IMR-90 (cell line): ENCODE measurements at regions not wholly inside any gene's neighbourhood (a gene's known extent, or its start where the extent isn't known, plus 50 kb on each side); places are given as distances from the start of the nearest gene placed in this dataset.
"Not testable (repeated sequence)": the region's sequence is repeated elsewhere in the genome, so short reads cannot be mapped to it uniquely, and the experiment has no call there.

Source experiments
- ATAC-seq: fragments of 200-7000 bp; cut with Tn5 transposase; 2 replicates; pipeline ENCODE4 v1.9.1; 2020; ENCODE audit warnings: low read depth, mild to moderate bottlenecking, moderate library complexity
- BruUV-seq: library from RNA; stranded (reverse); fragments of 400-500 nt; replicated peaks from 2 replicates; lab custom pipeline; 2021; lab: Mats Ljungman, UMichigan
- CTCF ChIA-PET: fragments of 300-600 bp; formaldehyde crosslinking; extraction: SDS; loops from one replicate; lab custom pipeline; 2021; ENCODE audit warnings: antibody characterized with exemption; lab: Yijun Ruan, JAX
- POLR2A ChIA-PET: fragments of 300-600 bp; sonication (Branson Sonifier 250); formaldehyde crosslinking; loops from one replicate; lab custom pipeline; 2022; ENCODE audit warnings: antibody characterized with exemption; ENCODE audit not compliant: unreplicated experiment; lab: Charles Lee
- DNase-seq: peaks from one replicate; pipeline ENCODE4 v3.0.0; 2013
- H2AFZ ChIP-seq: replicated peaks from 2 replicates; pipeline ENCODE3; 2013; ENCODE audit warnings: low read length, mild to moderate bottlenecking; ENCODE audit not compliant: poor library complexity
- H2AK5ac ChIP-seq: 2 replicates; pipeline ENCODE4 v1.6.1; 2013; ENCODE audit warnings: low read depth, low read length, inconsistent platforms
- H2AK9ac ChIP-seq: replicated peaks from 2 replicates; pipeline ENCODE3; 2013; ENCODE audit warnings: mild to moderate bottlenecking, low read depth, low read length, moderate library complexity; ENCODE audit not compliant: poor library complexity
- H2BK120ac ChIP-seq: 2 replicates; pipeline ENCODE4 v1.6.1; 2013; ENCODE audit warnings: low read depth, low read length, inconsistent platforms
- H2BK15ac ChIP-seq: 3 replicates; pipeline ENCODE4 v1.6.1; 2013; ENCODE audit warnings: low read depth, low read length, inconsistent platforms
- H2BK20ac ChIP-seq: 2 replicates; pipeline ENCODE4 v1.6.1; 2013; ENCODE audit warnings: low read depth, mild to moderate bottlenecking, inconsistent platforms, low read length, moderate library complexity
- H2BK5ac ChIP-seq: 2 replicates; pipeline ENCODE4 v1.6.1; 2013; ENCODE audit warnings: mild to moderate bottlenecking, low read depth, low read length, inconsistent platforms; ENCODE audit not compliant: poor library complexity, severe bottlenecking
- H3K14ac ChIP-seq: replicated peaks from 2 replicates; pipeline ENCODE4 v1.6.1; 2013; ENCODE audit warnings: low read depth, low read length, inconsistent platforms
- H3K18ac ChIP-seq: 2 replicates; pipeline ENCODE4 v1.6.1; 2013; ENCODE audit warnings: low read depth, low read length, control low read depth
- H3K23ac ChIP-seq: 2 replicates; pipeline ENCODE4 v1.6.1; 2013; ENCODE audit warnings: low read depth, low read length, inconsistent platforms
- H3K27ac ChIP-seq: 2 replicates; pipeline ENCODE4 v1.5.1; 2013; ENCODE audit warnings: mild to moderate bottlenecking, control low read depth, low read length; ENCODE audit not compliant: insufficient read depth
- H3K27me3 ChIP-seq: 2 replicates; pipeline ENCODE4 v1.6.1; 2013; ENCODE audit warnings: low read length; ENCODE audit not compliant: control insufficient read depth, insufficient read depth
- H3K36me3 ChIP-seq: 2 replicates; pipeline ENCODE4 v1.6.1; 2013; ENCODE audit warnings: low read length, mixed read lengths; ENCODE audit not compliant: control insufficient read depth, insufficient read depth
- H3K4ac ChIP-seq: 2 replicates; pipeline ENCODE4 v1.6.1; 2013; ENCODE audit warnings: low read depth, low read length, inconsistent platforms
- H3K4me1 ChIP-seq: 2 replicates; pipeline ENCODE4 v1.6.1; 2013; ENCODE audit warnings: low read length, mixed read lengths; ENCODE audit not compliant: control insufficient read depth, insufficient read depth
- H3K4me2 ChIP-seq: 2 replicates; pipeline ENCODE4 v1.6.1; 2013; ENCODE audit warnings: low read depth, mild to moderate bottlenecking, control low read depth, low read length, moderate library complexity
- H3K4me3 ChIP-seq: 2 replicates; pipeline ENCODE4 v1.5.1; 2013; ENCODE audit warnings: low read depth, mild to moderate bottlenecking, control low read depth, low read length, moderate library complexity; ENCODE audit not compliant: insufficient read depth
- H3K56ac ChIP-seq: 2 replicates; pipeline ENCODE4 v1.6.1; 2013; ENCODE audit warnings: low read length, inconsistent platforms; ENCODE audit not compliant: insufficient read depth; ENCODE audit errors: extremely low read depth
- H3K79me1 ChIP-seq, 2 experiments: 2 replicates each; pipeline ENCODE4 v1.6.1; 2013; ENCODE audit warnings: low read length in 2 of 2, inconsistent platforms in 1 of 2, low read depth in 1 of 2
- H3K9ac ChIP-seq: 2 replicates; pipeline ENCODE4 v1.6.1; 2013; ENCODE audit warnings: low read depth, low read length, control low read depth
- H3K9me1 ChIP-seq: 2 replicates; pipeline ENCODE4 v1.6.1; 2013; ENCODE audit warnings: low read length, inconsistent platforms; ENCODE audit not compliant: insufficient read depth
- H3K9me3 ChIP-seq: 2 replicates; pipeline ENCODE4 v1.6.1; 2013; ENCODE audit warnings: low read length; ENCODE audit not compliant: control insufficient read depth, insufficient read depth
- H4K20me1 ChIP-seq: 2 replicates; pipeline ENCODE4 v1.6.1; 2013; ENCODE audit warnings: low read length, inconsistent platforms; ENCODE audit not compliant: insufficient read depth
- H4K5ac ChIP-seq: 2 replicates; pipeline ENCODE4 v1.6.1; 2013; ENCODE audit warnings: mild to moderate bottlenecking, low read depth, low read length, control low read depth
- H4K8ac ChIP-seq, 2 experiments: 2 replicates each; pipeline ENCODE4 v1.6.1; 2013; ENCODE audit warnings: low read depth in 2 of 2, low read length in 2 of 2, control low read depth in 1 of 2, inconsistent platforms in 1 of 2
- H4K91ac ChIP-seq: 2 replicates; pipeline ENCODE4 v1.6.1; 2013; ENCODE audit warnings: low read depth, low read length, inconsistent platforms; ENCODE audit not compliant: insufficient read depth
- CHD1 ChIP-seq: IDR thresholded peaks from 2 replicates; pipeline ENCODE4 v1.6.1; 2012; ENCODE audit warnings: low read depth, low read length, improper control_type of control experiment
- MXI1 ChIP-seq: IDR thresholded peaks from 2 replicates; pipeline ENCODE4 v1.6.1; 2012; ENCODE audit warnings: low read depth, mild to moderate bottlenecking, low read length, moderate library complexity, borderline replicate concordance
- WGBS, 2 experiments: methylation state at CpG; one replicate each; pipeline versions ENCODE4 v1.1.5 to v1.1.7; 2013; ENCODE audit warnings: missing lambda C conversion rate in 2 of 2; ENCODE audit not compliant: insufficient read length in 1 of 2; ENCODE audit errors: extremely low coverage in 2 of 2; 5-methylcytosine and 5-hydroxymethylcytosine counted together
- dilution Hi-C: fragments of 300-500 bp; cut with HindIII; formaldehyde crosslinking; loops from one replicate; pipeline ENCODE4 v1.14.3; 2018; ENCODE audit warnings: low sequenced_read_pairs; ENCODE audit not compliant: unreplicated experiment
- in situ Hi-C: fragments of 300-500 bp; cut with MboI; formaldehyde crosslinking; loops from 3 replicates; pipeline ENCODE4 v1.14.3; 2019; ENCODE audit warnings: low sequenced_read_pairs, inconsistent platforms, mixed read lengths
- intact Hi-C: fragments of 100-400 bp; cut with micrococcal nuclease; formaldehyde crosslinking; loops from 2 replicates; pipeline ENCODE4 v1.10.0; 2022

DNA sequence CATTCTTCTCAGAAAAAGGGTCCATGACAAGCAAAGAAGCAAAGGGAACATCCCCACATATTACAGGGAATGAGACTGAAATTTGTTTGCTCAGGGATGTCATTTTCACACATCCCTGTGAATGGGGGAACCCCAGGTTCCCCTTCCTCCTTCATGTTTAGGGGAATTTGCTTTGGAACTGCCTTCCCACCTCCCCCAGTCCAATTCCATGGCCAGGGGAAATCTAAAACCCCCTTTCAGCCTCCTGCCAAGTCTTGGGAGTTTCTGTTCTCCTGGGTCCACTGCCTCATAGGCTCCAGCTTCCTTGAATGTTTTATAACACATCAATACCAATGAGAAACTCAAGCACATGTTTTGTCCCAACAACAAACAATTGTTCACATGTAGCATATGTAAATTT, 297.5 kb upstream of the CTNNB1 start:
- Histone ChIP-seq H4K5ac (no peak overlapping the region), H3K23ac (no peak overlapping the region), H4K91ac (no peak overlapping the region), H3K4me1 (no peaks in the 10 kb centered on the region), H3K14ac (no peak overlapping the region), H2AK5ac (no peak overlapping the region), H3K79me1 (no peaks in the 10 kb centered on the region), H2BK15ac (no peak overlapping the region), H3K9me1 (no peaks in the 10 kb centered on the region), H3K4me2 (no peak overlapping the region), H3K9ac (no peak overlapping the region), H3K56ac (no peak overlapping the region), H2BK20ac (no peak overlapping the region), H3K27me3 (no peaks in the 10 kb centered on the region), H2AK9ac (no peak overlapping the region), H3K4me3 (no peak overlapping the region), H2BK120ac (no peak overlapping the region), H3K18ac (no peak overlapping the region), H3K27ac (no peak overlapping the region), H3K9me3 (peaks cover 6% of the 10 kb centered on the region), H2AFZ (no peak overlapping the region), H3K4ac (no peak overlapping the region), H4K20me1 (no peaks in the 10 kb centered on the region), H3K36me3 (no peaks in the 10 kb centered on the region), H2BK5ac (no peak overlapping the region), H4K8ac (no peak overlapping the region)
- ChIA-PET CTCF (no interaction called here), POLR2A (no interaction called here)
- no peak for ATAC-seq
- no TSS peak for BruUV-seq
- in situ Hi-C loops (no loop called here), dilution Hi-C loops (no loop called here), intact Hi-C loops (no loop called here)
- TF ChIP-seq MXI1: no peak
- no peak for TF ChIP-seq CHD1
- DNase-seq: no peak

DNA sequence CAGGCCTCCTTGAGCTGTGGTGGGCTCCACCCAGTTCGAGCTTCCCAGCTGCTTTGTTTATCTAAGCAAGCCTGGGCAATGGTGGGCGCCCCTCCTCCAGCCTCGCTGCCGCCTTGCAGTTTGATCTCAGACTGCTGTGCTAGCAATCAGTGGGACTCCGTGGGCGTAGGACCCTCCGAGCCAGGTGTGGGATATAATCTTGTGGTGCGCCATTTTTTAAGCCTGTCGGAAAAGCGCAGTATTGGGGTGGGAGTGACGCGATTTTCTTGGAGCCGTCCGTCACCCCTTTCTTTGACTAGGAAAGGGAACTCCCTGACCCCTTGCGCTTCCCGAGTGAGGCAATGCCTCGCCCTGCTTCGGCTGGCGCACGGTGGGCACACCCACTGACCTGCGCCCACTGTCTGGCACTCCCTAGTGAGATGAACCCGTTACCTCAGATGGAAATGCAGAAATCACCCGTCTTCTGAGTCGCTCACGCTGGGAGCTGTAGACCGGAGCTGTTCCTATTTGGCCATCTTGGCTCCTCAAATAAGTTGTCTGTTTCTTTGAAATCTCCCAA, 291.3 kb upstream of the CTNNB1 start:
- H3K4ac ChIP-seq, H3K27me3 ChIP-seq, POLR2A ChIA-PET, H3K4me2 ChIP-seq, H3K23ac ChIP-seq, H3K56ac ChIP-seq, H4K91ac ChIP-seq, intact Hi-C loops, H2BK15ac ChIP-seq, H3K4me1 ChIP-seq, H3K36me3 ChIP-seq, H3K14ac ChIP-seq, BruUV-seq, H4K8ac ChIP-seq, DNase-seq, H3K79me1 ChIP-seq, H3K4me3 ChIP-seq, in situ Hi-C loops, H4K5ac ChIP-seq, H2AFZ ChIP-seq, H3K9ac ChIP-seq, H2AK5ac ChIP-seq, H2BK20ac ChIP-seq, H3K18ac ChIP-seq, H2BK120ac ChIP-seq, H2BK5ac ChIP-seq, ATAC-seq, H3K27ac ChIP-seq, H3K9me3 ChIP-seq, H3K9me1 ChIP-seq, CTCF ChIA-PET, H2AK9ac ChIP-seq, dilution Hi-C loops, H4K20me1 ChIP-seq: not testable (repeated sequence)
- WGBS, 2 experiments: 59% methylated on average over 10 of the region's 26 CpGs; no CpG with 5 or more reads in 1 of the 2 experiments
